ENCODE measurements at regions not wholly inside any gene's neighbourhood (a gene's known extent, or its start where the extent isn't known, plus 50 kb on each side); places are given as distances from the start of the nearest gene placed in this dataset.

GRCh38 chr12:19012965-19013364 is 116.6 kb upstream of the PLEKHA5 start:
- no peak for DNase-seq (ENCODE audit: low read depth in 2 of 2)

- DNase-seq (ENCODE audit: low read depth in 2 of 2): no peak
These were observed 115.3 kb upstream of the PLEKHA5 start for GRCh38 chr12:19014240-19014639.

GRCh38 chr12:19015285-19015684 is 114.2 kb upstream of the PLEKHA5 start:
- no peak for DNase-seq (ENCODE audit: low read depth in 2 of 2)

GRCh38 chr12:19018302-19018970 is 111.1 kb upstream of the PLEKHA5 start:
- DNase-seq (ENCODE audit: low read depth in 2 of 2): peak in 1 of 2 donors; percentile 68

- DNase-seq (ENCODE audit: low read depth in 2 of 2): no peak
These were observed 108.3 kb upstream of the PLEKHA5 start for GRCh38 chr12:19021240-19021639.

GRCh38 chr12:19021646-19022045 is 107.9 kb upstream of the PLEKHA5 start:
- DNase-seq (ENCODE audit: low read depth in 2 of 2): no peak

GRCh38 chr12:19025582-19025981 is 104.0 kb upstream of the PLEKHA5 start:
- DNase-seq (ENCODE audit: low read depth in 2 of 2): no peak

- DNase-seq (ENCODE audit: low read depth in 2 of 2): no peak
These were observed 103.5 kb upstream of the PLEKHA5 start for GRCh38 chr12:19026034-19026433.

- DNase-seq (ENCODE audit: low read depth in 2 of 2): no peak
These were observed 102.7 kb upstream of the PLEKHA5 start for GRCh38 chr12:19026614-19027488.

GRCh38 chr12:19030180-19030579 is 99.4 kb upstream of the PLEKHA5 start:
- DNase-seq (ENCODE audit: low read depth in 2 of 2): no peak

- no peak for DNase-seq (ENCODE audit: low read depth in 2 of 2)
These were observed 98.9 kb upstream of the PLEKHA5 start for GRCh38 chr12:19030603-19031002.

GRCh38 chr12:19031032-19031431 is 98.5 kb upstream of the PLEKHA5 start:
- peak in 1 of 2 donors; percentile 57 for DNase-seq (ENCODE audit: low read depth in 2 of 2)

GRCh38 chr12:19032826-19033225 is 96.7 kb upstream of the PLEKHA5 start:
- DNase-seq (ENCODE audit: low read depth in 2 of 2): no peak

GRCh38 chr12:19033244-19033643 is 96.3 kb upstream of the PLEKHA5 start:
- no peak for DNase-seq (ENCODE audit: low read depth in 2 of 2)

GRCh38 chr12:19034937-19035336 is 94.6 kb upstream of the PLEKHA5 start:
- no peak for DNase-seq (ENCODE audit: low read depth in 2 of 2)

- DNase-seq (ENCODE audit: low read depth in 2 of 2): no peak
These were observed 94.0 kb upstream of the PLEKHA5 start for GRCh38 chr12:19035536-19035935.

- peak; percentile 6 to 12 for DNase-seq (ENCODE audit: low read depth in 2 of 2)
These were observed 92.7 kb upstream of the PLEKHA5 start for GRCh38 chr12:19036673-19037357.

- DNase-seq (ENCODE audit: low read depth in 2 of 2): no peak
These were observed 91.3 kb upstream of the PLEKHA5 start for GRCh38 chr12:19038209-19038608.

- no peak for DNase-seq (ENCODE audit: low read depth in 2 of 2)
These were observed 90.0 kb upstream of the PLEKHA5 start for GRCh38 chr12:19039515-19039914.

GRCh38 chr12:19042221-19042620 is 87.3 kb upstream of the PLEKHA5 start:
- no peak for DNase-seq (ENCODE audit: low read depth in 2 of 2)

GRCh38 chr12:19044430-19044829 is 85.1 kb upstream of the PLEKHA5 start:
- no peak for DNase-seq (ENCODE audit: low read depth in 2 of 2)

GRCh38 chr12:19044891-19045290 is 84.6 kb upstream of the PLEKHA5 start:
- no peak for DNase-seq (ENCODE audit: low read depth in 2 of 2)

All from lung microvascular endothelial cell (primary cell).